ENCODE measurements at regions not wholly inside any gene's neighbourhood (a gene's known extent, or its start where the extent isn't known, plus 50 kb on each side); places are given as distances from the start of the nearest gene placed in this dataset.

- no peak for DNase-seq
These were observed 146.5 kb downstream of the SYK start for GRCh38 chr9:90948156-90948555.

GRCh38 chr9:90950600-90950999, 149.0 kb downstream of the SYK start:
- DNase-seq: no peak

GRCh38 chr9:90953200-90953599, 151.6 kb downstream of the SYK start:
- DNase-seq: no peak

GRCh38 chr9:90953805-90954204, 152.2 kb downstream of the SYK start:
- no peak for DNase-seq

- DNase-seq: no peak
These were observed 154.6 kb downstream of the SYK start for GRCh38 chr9:90956026-90956810.

- no peak for DNase-seq
These were observed 156.7 kb downstream of the SYK start for GRCh38 chr9:90958328-90958727.

GRCh38 chr9:90960941-90961340, 159.3 kb downstream of the SYK start:
- no peak for DNase-seq

GRCh38 chr9:90961375-90961774, 159.8 kb downstream of the SYK start:
- no peak for DNase-seq

GRCh38 chr9:90964101-90965020, 162.7 kb downstream of the SYK start:
- no peak for DNase-seq

GRCh38 chr9:90965226-90966030, 163.8 kb downstream of the SYK start:
- no peak for DNase-seq

GRCh38 chr9:90966031-90966290, 164.3 kb downstream of the SYK start:
- DNase-seq: no peak

- no peak for DNase-seq
These were observed 165.0 kb downstream of the SYK start for GRCh38 chr9:90966480-90967144.

GRCh38 chr9:90967145-90967538, 165.5 kb downstream of the SYK start:
- no peak for DNase-seq

- DNase-seq: no peak
These were observed 167.5 kb downstream of the SYK start for GRCh38 chr9:90969021-90969675.

- no peak for DNase-seq
These were observed 169.0 kb downstream of the SYK start for GRCh38 chr9:90970608-90971007.

- no peak for DNase-seq
These were observed 170.4 kb downstream of the SYK start for GRCh38 chr9:90972057-90972456.

GRCh38 chr9:90974016-90974415, 172.4 kb downstream of the SYK start:
- DNase-seq: no peak

GRCh38 chr9:90974643-90975245, 173.1 kb downstream of the SYK start:
- DNase-seq: no peak

GRCh38 chr9:90975781-90976538, 174.3 kb downstream of the SYK start:
- no peak for DNase-seq

- DNase-seq: no peak
These were observed 177.5 kb downstream of the SYK start for GRCh38 chr9:90979138-90979551.

- DNase-seq: no peak
These were observed 178.0 kb downstream of the SYK start for GRCh38 chr9:90979639-90980038.

Measured in activated CD4-positive, CD25-positive, alpha-beta regulatory T cell (primary cell).